HL-60 (cell line): ENCODE measurements at regions not wholly inside any gene's neighbourhood (a gene's known extent, or its start where the extent isn't known, plus 50 kb on each side); places are given as distances from the start of the nearest gene placed in this dataset.

Source experiments
- DNase-seq, 2 experiments: peaks; one replicate each; pipeline ENCODE4 v3.0.0-alpha.2; 2010 to 2020; ENCODE audit warnings: low read depth in 1 of 2, low spot score in 1 of 2
- H3K27ac ChIP-seq: fragments of 250-450 bp; sonication (Bioruptor Pico); replicated peaks from 2 replicates; pipeline ENCODE4 v1.5.1; 2020; ENCODE audit warnings: mild to moderate bottlenecking, moderate library complexity
- H3K27me3 ChIP-seq: fragments of 250-450 bp; sonication (Bioruptor Pico); 2 replicates; pipeline ENCODE4 v1.5.1; 2021; ENCODE audit warnings: mild to moderate bottlenecking, moderate library complexity; ENCODE audit not compliant: insufficient read depth, poor library complexity, severe bottlenecking
- H3K4me3 ChIP-seq: replicated peaks from 2 replicates; pipeline ENCODE4 v1.5.1; 2011; ENCODE audit warnings: mild to moderate bottlenecking, control low read depth, low read length; ENCODE audit not compliant: insufficient read depth
- CTCF ChIP-seq: IDR thresholded peaks from one replicate; pipeline ENCODE4 v1.5.1; 2011; ENCODE audit warnings: low read length, control low read depth, inconsistent platforms; ENCODE audit not compliant: insufficient read depth
- GABPA ChIP-seq: IDR thresholded peaks from 2 replicates; pipeline ENCODE4 v1.6.1; 2012; ENCODE audit warnings: low read depth
- POLR2AphosphoS5 ChIP-seq: IDR thresholded peaks from 2 replicates; pipeline ENCODE4 v1.6.1; 2012; ENCODE audit warnings: low read depth
- SPI1 ChIP-seq: IDR thresholded peaks from 2 replicates; pipeline ENCODE4 v1.6.1; 2012; ENCODE audit warnings: low read depth, mild to moderate bottlenecking, borderline replicate concordance
- TF ChIP-seq, protein P1 (sequence below): IDR thresholded peaks from 2 replicates; pipeline ENCODE4 v1.6.1; 2012; ENCODE audit warnings: low read depth; ENCODE audit not compliant: insufficient replicate concordance

DNA sequence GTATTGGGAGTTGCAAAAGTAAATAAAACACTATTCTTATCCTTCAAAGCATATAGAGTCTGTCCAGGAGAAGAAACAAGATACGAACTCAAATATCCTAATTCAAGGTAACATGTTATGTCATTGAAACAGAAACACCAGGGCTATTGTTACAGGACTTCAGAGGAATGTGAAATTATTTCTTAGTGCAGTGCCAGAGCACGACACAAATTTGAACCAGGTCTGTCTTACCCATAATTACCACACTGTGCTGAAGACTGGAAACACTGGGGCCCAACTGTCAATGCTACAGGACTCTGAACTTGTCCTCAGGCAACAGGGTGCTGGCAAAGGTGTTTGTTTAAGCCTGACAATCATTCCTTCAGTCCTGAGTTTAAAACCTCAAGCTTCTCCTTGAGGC, 633.6 kb upstream of the UBE2E2 start:
- TF ChIP-seq POLR2AphosphoS5 = no peak
- no peak for TF ChIP-seq SPI1
- no peak for TF ChIP-seq GABPA
- TF ChIP-seq, protein P1, sequence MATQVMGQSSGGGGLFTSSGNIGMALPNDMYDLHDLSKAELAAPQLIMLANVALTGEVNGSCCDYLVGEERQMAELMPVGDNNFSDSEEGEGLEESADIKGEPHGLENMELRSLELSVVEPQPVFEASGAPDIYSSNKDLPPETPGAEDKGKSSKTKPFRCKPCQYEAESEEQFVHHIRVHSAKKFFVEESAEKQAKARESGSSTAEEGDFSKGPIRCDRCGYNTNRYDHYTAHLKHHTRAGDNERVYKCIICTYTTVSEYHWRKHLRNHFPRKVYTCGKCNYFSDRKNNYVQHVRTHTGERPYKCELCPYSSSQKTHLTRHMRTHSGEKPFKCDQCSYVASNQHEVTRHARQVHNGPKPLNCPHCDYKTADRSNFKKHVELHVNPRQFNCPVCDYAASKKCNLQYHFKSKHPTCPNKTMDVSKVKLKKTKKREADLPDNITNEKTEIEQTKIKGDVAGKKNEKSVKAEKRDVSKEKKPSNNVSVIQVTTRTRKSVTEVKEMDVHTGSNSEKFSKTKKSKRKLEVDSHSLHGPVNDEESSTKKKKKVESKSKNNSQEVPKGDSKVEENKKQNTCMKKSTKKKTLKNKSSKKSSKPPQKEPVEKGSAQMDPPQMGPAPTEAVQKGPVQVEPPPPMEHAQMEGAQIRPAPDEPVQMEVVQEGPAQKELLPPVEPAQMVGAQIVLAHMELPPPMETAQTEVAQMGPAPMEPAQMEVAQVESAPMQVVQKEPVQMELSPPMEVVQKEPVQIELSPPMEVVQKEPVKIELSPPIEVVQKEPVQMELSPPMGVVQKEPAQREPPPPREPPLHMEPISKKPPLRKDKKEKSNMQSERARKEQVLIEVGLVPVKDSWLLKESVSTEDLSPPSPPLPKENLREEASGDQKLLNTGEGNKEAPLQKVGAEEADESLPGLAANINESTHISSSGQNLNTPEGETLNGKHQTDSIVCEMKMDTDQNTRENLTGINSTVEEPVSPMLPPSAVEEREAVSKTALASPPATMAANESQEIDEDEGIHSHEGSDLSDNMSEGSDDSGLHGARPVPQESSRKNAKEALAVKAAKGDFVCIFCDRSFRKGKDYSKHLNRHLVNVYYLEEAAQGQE = no peak
- TF ChIP-seq CTCF = no peak
- DNase-seq = no peak
- Histone ChIP-seq H3K27ac (no peak overlapping the region), H3K4me3 (no peak overlapping the region), H3K27me3 (no peaks in the 10 kb centered on the region)

GRCh38 chr3:22581007-22581406, 622.1 kb upstream of the UBE2E2 start:
- H3K27ac ChIP-seq = no peak overlapping the region
- TF ChIP-seq SPI1 (no peak), GABPA (no peak), POLR2AphosphoS5 (no peak), CTCF (no peak)
- TF ChIP-seq, protein P1 = no peak
- H3K27me3 ChIP-seq = no peaks in the 10 kb centered on the region
- no peak overlapping the region for H3K4me3 ChIP-seq
- no peak for DNase-seq

- H3K4me3 ChIP-seq = no peak overlapping the region
- no peak for DNase-seq
- TF ChIP-seq, protein P1 = no peak
- no peak overlapping the region for H3K27ac ChIP-seq
- H3K27me3 ChIP-seq = no peaks in the 10 kb centered on the region
These were observed 620.9 kb upstream of the UBE2E2 start for GRCh38 chr3:22582266-22582665.

GRCh38 chr3:22585504-22585903, 617.6 kb upstream of the UBE2E2 start:
- no peak for TF ChIP-seq SPI1
- no peak for TF ChIP-seq GABPA
- no peak for TF ChIP-seq CTCF
- TF ChIP-seq POLR2AphosphoS5 = no peak
- TF ChIP-seq, protein P1 = no peak
- no peak overlapping the region for H3K4me3 ChIP-seq
- no peak overlapping the region for H3K27ac ChIP-seq
- DNase-seq = no peak
- no peaks in the 10 kb centered on the region for H3K27me3 ChIP-seq
